NCI-H524 treated with DMSO at 0.1 percent for 48 hours (cell line): ENCODE measurements at regions not wholly inside any gene's neighbourhood (a gene's known extent, or its start where the extent isn't known, plus 50 kb on each side); places are given as distances from the start of the nearest gene placed in this dataset.
A peak's percentile ranks its signal among the peaks of the same experiment; 100 is the strongest.

ENCODE experiments used
- DNase-seq: peaks from one replicate; lab custom pipeline; 2025; lab: John Stamatoyannopoulos, UW

GRCh38 chr6:41450581-41450980 lies 95.6 kb upstream of the FOXP4 start:
- DNase-seq = no peak

GRCh38 chr6:41451039-41451438 lies 95.1 kb upstream of the FOXP4 start:
- no peak for DNase-seq

GRCh38 chr6:41451515-41452163 lies 94.5 kb upstream of the FOXP4 start:
- DNase-seq = no peak

- DNase-seq = no peak
Observed at GRCh38 chr6:41452763-41453162, 93.4 kb upstream of the FOXP4 start.

- no peak for DNase-seq
Observed at GRCh38 chr6:41453244-41453643, 92.9 kb upstream of the FOXP4 start.

- DNase-seq = no peak
Observed at GRCh38 chr6:41454189-41454789, 91.9 kb upstream of the FOXP4 start.

- no peak for DNase-seq
Observed at GRCh38 chr6:41455410-41455809, 90.8 kb upstream of the FOXP4 start.

GRCh38 chr6:41455818-41456217 lies 90.4 kb upstream of the FOXP4 start:
- DNase-seq = no peak

GRCh38 chr6:41457303-41457670 lies 88.9 kb upstream of the FOXP4 start:
- DNase-seq = peak; percentile 20

- no peak for DNase-seq
Observed at GRCh38 chr6:41459738-41460137, 86.4 kb upstream of the FOXP4 start.

GRCh38 chr6:41460742-41461336 lies 85.3 kb upstream of the FOXP4 start:
- DNase-seq = no peak

GRCh38 chr6:41462033-41462432 lies 84.1 kb upstream of the FOXP4 start:
- no peak for DNase-seq

GRCh38 chr6:41463062-41463930 lies 82.9 kb upstream of the FOXP4 start:
- peak; percentile 81 for DNase-seq

- DNase-seq = no peak
Observed at GRCh38 chr6:41464019-41464418, 82.2 kb upstream of the FOXP4 start.

GRCh38 chr6:41464481-41464880 lies 81.7 kb upstream of the FOXP4 start:
- DNase-seq = no peak

GRCh38 chr6:41466437-41466990 lies 79.7 kb upstream of the FOXP4 start:
- DNase-seq = no peak

- DNase-seq = no peak
Observed at GRCh38 chr6:41467061-41467460, 79.1 kb upstream of the FOXP4 start.

GRCh38 chr6:41467627-41468404 lies 78.4 kb upstream of the FOXP4 start:
- DNase-seq = no peak

GRCh38 chr6:41469156-41470028 lies 76.8 kb upstream of the FOXP4 start:
- peak; percentile 44 for DNase-seq

GRCh38 chr6:41470029-41470330 lies 76.2 kb upstream of the FOXP4 start:
- DNase-seq = no peak
